NCI-H345 (cell line): ENCODE measurements at regions not wholly inside any gene's neighbourhood (a gene's known extent, or its start where the extent isn't known, plus 50 kb on each side); places are given as distances from the start of the nearest gene placed in this dataset.
A peak's percentile ranks its signal among the peaks of the same experiment; 100 is the strongest.
"Not testable (repeated sequence)": the region's sequence is repeated elsewhere in the genome, so short reads cannot be mapped to it uniquely, and the experiment has no call there.

ENCODE experiments used
- DNase-seq: peaks from one replicate; lab custom pipeline; 2025; lab: John Stamatoyannopoulos, UW

GRCh38 chr1:214095896-214096295 lies 108.1 kb downstream of the PROX1 start:
- DNase-seq = not testable (repeated sequence)

GRCh38 chr1:214101246-214101645 lies 113.5 kb downstream of the PROX1 start:
- DNase-seq = no peak

GRCh38 chr1:214101828-214102227 lies 114.1 kb downstream of the PROX1 start:
- DNase-seq = no peak

- DNase-seq = no peak
Observed at GRCh38 chr1:214102907-214103306, 115.1 kb downstream of the PROX1 start.

GRCh38 chr1:214103778-214104177 lies 116.0 kb downstream of the PROX1 start:
- DNase-seq = no peak

- DNase-seq = no peak
Observed at GRCh38 chr1:214106375-214106774, 118.6 kb downstream of the PROX1 start.

- no peak for DNase-seq
Observed at GRCh38 chr1:214107322-214108096, 119.7 kb downstream of the PROX1 start.

- DNase-seq = no peak
Observed at GRCh38 chr1:214108097-214108446, 120.3 kb downstream of the PROX1 start.

- no peak for DNase-seq
Observed at GRCh38 chr1:214111796-214112195, 124.0 kb downstream of the PROX1 start.

- no peak for DNase-seq
Observed at GRCh38 chr1:214116258-214116657, 128.5 kb downstream of the PROX1 start.

GRCh38 chr1:214117780-214118179 lies 130.0 kb downstream of the PROX1 start:
- no peak for DNase-seq

GRCh38 chr1:214120191-214120590 lies 132.4 kb downstream of the PROX1 start:
- no peak for DNase-seq

GRCh38 chr1:214120951-214121350 lies 133.2 kb downstream of the PROX1 start:
- DNase-seq = no peak

GRCh38 chr1:214122110-214122509 lies 134.3 kb downstream of the PROX1 start:
- no peak for DNase-seq

GRCh38 chr1:214123061-214123784 lies 135.4 kb downstream of the PROX1 start:
- DNase-seq = peak; percentile 89

- DNase-seq = no peak
Observed at GRCh38 chr1:214124281-214124805, 136.6 kb downstream of the PROX1 start.

- no peak for DNase-seq
Observed at GRCh38 chr1:214124915-214125314, 137.1 kb downstream of the PROX1 start.

GRCh38 chr1:214125819-214126218 lies 138.0 kb downstream of the PROX1 start:
- DNase-seq = no peak

GRCh38 chr1:214126697-214127146 lies 138.9 kb downstream of the PROX1 start:
- no peak for DNase-seq

- no peak for DNase-seq
Observed at GRCh38 chr1:214127705-214128104, 139.9 kb downstream of the PROX1 start.

- no peak for DNase-seq
Observed at GRCh38 chr1:214135886-214136285, 145.1 kb upstream of the SMYD2 start.

GRCh38 chr1:214136324-214136919 lies 144.5 kb upstream of the SMYD2 start:
- no peak for DNase-seq

- no peak for DNase-seq
Observed at GRCh38 chr1:214141486-214141885, 139.5 kb upstream of the SMYD2 start.
